ENCODE measurements at regions not wholly inside any gene's neighbourhood (a gene's known extent, or its start where the extent isn't known, plus 50 kb on each side); places are given as distances from the start of the nearest gene placed in this dataset.

GRCh38 chr10:31146491-31147209 is 115.0 kb upstream of the ZNF438 start:
- peaks cover 0 to 8% (median 2%) of the 10 kb centered on the region in 4 donors for H3K4me1 ChIP-seq
- peak; percentile 78 for DNase-seq
- TF ChIP-seq EP300 (IDR thresholded peaks at IDR 0.05), result no peak
- no peak for TF ChIP-seq POLR2AphosphoS5 (IDR thresholded peaks at IDR 0.05)
- no peak for TF ChIP-seq CTCF (IDR thresholded peaks at IDR 0.05)
- no peak for TF ChIP-seq POLR2A (IDR thresholded peaks at IDR 0.05)
- H3K36me3 ChIP-seq, result no peaks in the 10 kb centered on the region
- no peaks in the 10 kb centered on the region for H3K9me3 ChIP-seq
- peak overlapping the region in 3 of 4 donors; percentile 0 to 22 (median 3) for H3K27ac ChIP-seq
- H3K27me3 ChIP-seq, result no peaks in the 10 kb centered on the region
- no peak overlapping the region for H3K4me3 ChIP-seq
- WGBS, 2 donors, result 37 to 60% methylated on average over 21 of the region's 21 CpGs
- intact Hi-C loops (cut with DNase I), result no loop called here

GRCh38 chr10:31147210-31147608 is 115.5 kb upstream of the ZNF438 start:
- no peak for DNase-seq
- Histone ChIP-seq H3K4me1 (peaks cover 0 to 8% (median 2%) of the 10 kb centered on the region in 4 donors), H3K4me3 (no peak overlapping the region), H3K27ac (no peak overlapping the region), H3K27me3 (no peaks in the 10 kb centered on the region), H3K36me3 (no peaks in the 10 kb centered on the region), H3K9me3 (no peaks in the 10 kb centered on the region)
- intact Hi-C loops (cut with DNase I), result no loop called here
- 50 to 60% methylated on average over 2 of the region's 2 CpGs for WGBS, 2 donors
- TF ChIP-seq EP300 (IDR thresholded peaks at IDR 0.05) (no peak), POLR2A (IDR thresholded peaks at IDR 0.05) (no peak), POLR2AphosphoS5 (IDR thresholded peaks at IDR 0.05) (no peak), CTCF (IDR thresholded peaks at IDR 0.05) (no peak)

- Histone ChIP-seq H3K4me3 (no peak overlapping the region), H3K27me3 (no peaks in the 10 kb centered on the region), H3K4me1 (peaks cover 0 to 8% (median 2%) of the 10 kb centered on the region in 4 donors), H3K9me3 (no peaks in the 10 kb centered on the region), H3K36me3 (no peaks in the 10 kb centered on the region), H3K27ac (no peak overlapping the region)
- DNase-seq, result no peak
- 70 to 82% methylated on average over 4 of the region's 4 CpGs for whole genome bisulfite sequencing, 2 donors
- intact Hi-C loops (cut with DNase I), result no loop called here
- TF ChIP-seq EP300 (IDR thresholded peaks at IDR 0.05), result no peak
- no peak for TF ChIP-seq POLR2AphosphoS5 (IDR thresholded peaks at IDR 0.05)
- TF ChIP-seq CTCF (IDR thresholded peaks at IDR 0.05), result no peak
- no peak for TF ChIP-seq POLR2A (IDR thresholded peaks at IDR 0.05)
Observed at GRCh38 chr10:31148951-31149350, 117.3 kb upstream of the ZNF438 start.

GRCh38 chr10:31149835-31150512 is 118.3 kb upstream of the ZNF438 start:
- no peak overlapping the region for H3K4me3 ChIP-seq
- H3K36me3 ChIP-seq, result no peaks in the 10 kb centered on the region
- 85 to 93% methylated on average over 8 of the region's 8 CpGs for WGBS, 2 donors
- H3K4me1 ChIP-seq, result peaks cover 0 to 8% (median 2%) of the 10 kb centered on the region in 4 donors
- DNase-seq, result no peak
- intact Hi-C loops (cut with DNase I), result no loop called here
- no peaks in the 10 kb centered on the region for H3K9me3 ChIP-seq
- H3K27me3 ChIP-seq, result no peaks in the 10 kb centered on the region
- no peak overlapping the region for H3K27ac ChIP-seq
- TF ChIP-seq POLR2AphosphoS5 (IDR thresholded peaks at IDR 0.05), result no peak
- TF ChIP-seq CTCF (IDR thresholded peaks at IDR 0.05), result no peak
- no peak for TF ChIP-seq POLR2A (IDR thresholded peaks at IDR 0.05)
- TF ChIP-seq EP300 (IDR thresholded peaks at IDR 0.05), result no peak

Measured in sigmoid colon (tissue), 6 donors.